Left lobe of liver (tissue), 2 donors: ENCODE measurements at regions not wholly inside any gene's neighbourhood (a gene's known extent, or its start where the extent isn't known, plus 50 kb on each side); places are given as distances from the start of the nearest gene placed in this dataset.

Source experiments
- ATAC-seq: fragments of 200-7000 bp; cut with Tn5 transposase; one replicate; pipeline ENCODE4 v1.9.1; 2020; ENCODE audit warnings: mild to moderate bottlenecking, moderate library complexity
- DNase-seq: peaks from one replicate; pipeline ENCODE4 v3.0.0-alpha.2; 2020; ENCODE audit warnings: low spot score
- donor health status: DM: no; HTN: no; CAD: no; lungs with moderate emphysema.
- donor health status: DM: no; HTN: yes; CAD: no.

DNA sequence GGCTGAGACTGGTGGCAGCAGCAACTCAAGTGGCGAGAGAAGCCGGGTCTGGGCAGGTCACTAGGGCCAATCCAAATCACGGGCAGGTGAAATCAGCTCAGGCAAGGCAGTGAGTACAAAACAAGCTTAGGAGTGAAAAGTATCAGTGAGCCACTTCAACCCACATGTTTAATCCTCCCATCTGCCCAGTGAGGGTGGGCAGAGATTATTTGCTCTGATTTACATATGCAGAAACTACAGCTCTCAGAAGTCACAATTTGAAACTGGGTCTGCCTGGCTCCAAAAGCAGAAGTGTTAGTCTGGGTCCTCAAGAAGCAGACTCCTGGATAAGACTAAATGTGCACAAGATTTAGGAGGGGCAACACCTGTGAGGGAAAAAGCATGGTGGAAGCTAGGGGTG is 173.7 kb upstream of the LRFN2 start:
- no peak for DNase-seq
- no peak for ATAC-seq

DNA sequence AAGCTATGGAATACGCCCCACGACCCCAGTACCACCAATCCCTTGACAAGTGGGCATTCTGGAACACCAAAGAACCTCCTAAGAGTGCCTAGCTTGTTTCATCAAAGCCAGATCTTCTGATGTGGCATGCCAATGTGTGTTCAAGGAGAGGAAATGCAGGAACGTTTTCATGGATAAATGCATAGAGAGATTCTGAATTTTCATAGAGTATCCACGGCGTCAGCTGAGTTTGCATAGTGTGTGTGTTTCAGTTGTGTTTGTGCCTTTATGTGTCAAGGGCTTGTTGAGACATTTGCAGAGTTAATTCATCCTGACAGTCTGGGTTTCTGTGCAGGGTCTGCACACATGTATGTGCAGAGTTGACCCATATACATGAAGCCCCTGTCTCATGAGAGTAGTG is 172.7 kb upstream of the LRFN2 start:
- DNase-seq: no peak
- no peak for ATAC-seq

DNA sequence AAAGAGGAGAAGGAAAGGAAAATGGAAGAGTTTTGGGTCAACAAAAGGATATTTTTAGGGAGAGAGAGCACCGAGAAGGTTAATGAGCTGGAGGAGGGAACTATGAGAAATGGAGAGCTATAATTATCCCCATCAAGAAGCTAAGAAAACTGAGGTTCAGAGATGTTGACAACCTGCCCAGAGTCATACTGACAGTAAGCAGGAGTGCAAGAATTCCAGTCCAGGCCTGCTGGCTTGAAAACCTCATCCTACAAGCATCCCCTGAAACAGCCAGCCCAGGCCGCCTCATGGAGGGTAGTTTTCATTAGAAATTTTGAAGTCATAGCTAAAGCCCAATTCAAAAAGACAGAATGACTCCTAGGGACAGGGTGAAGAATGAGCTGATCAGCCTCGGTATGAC is 172.1 kb upstream of the LRFN2 start:
- ATAC-seq: no peak
- DNase-seq: no peak

DNA sequence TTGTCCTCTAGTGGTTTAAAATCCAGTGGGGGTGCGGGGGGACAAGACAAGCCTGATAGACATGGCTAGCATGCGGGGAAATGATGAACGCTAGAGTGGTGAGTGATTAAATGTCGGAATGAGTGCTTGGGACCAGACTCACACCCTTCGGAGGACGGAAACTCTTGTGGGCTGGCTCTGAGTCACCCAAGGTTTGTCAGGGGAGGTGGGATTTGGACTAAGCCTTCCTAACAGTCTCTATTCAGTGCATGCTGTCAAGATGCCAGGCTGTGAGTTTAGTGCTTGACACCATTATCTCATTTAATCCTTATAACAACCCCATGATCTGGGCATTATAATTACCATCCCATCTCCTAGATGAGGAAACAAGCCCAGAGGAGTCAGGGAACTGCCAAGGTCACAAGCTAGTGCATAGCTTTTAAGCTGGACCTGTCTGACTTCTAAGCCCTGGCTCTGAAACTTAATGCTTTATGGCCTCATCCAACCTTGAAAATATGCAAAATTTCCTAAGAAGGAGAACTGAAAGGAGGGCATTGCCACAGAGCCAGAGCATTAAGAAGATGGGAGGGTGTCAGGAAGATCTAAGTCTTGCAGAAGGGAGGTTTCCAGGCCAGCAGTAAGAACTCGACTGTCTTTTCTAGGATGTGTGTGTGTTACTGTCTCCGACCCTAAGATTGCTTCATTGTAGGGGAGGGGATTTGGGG is 168.7 kb upstream of the LRFN2 start:
- no peak for ATAC-seq
- no peak for DNase-seq

DNA sequence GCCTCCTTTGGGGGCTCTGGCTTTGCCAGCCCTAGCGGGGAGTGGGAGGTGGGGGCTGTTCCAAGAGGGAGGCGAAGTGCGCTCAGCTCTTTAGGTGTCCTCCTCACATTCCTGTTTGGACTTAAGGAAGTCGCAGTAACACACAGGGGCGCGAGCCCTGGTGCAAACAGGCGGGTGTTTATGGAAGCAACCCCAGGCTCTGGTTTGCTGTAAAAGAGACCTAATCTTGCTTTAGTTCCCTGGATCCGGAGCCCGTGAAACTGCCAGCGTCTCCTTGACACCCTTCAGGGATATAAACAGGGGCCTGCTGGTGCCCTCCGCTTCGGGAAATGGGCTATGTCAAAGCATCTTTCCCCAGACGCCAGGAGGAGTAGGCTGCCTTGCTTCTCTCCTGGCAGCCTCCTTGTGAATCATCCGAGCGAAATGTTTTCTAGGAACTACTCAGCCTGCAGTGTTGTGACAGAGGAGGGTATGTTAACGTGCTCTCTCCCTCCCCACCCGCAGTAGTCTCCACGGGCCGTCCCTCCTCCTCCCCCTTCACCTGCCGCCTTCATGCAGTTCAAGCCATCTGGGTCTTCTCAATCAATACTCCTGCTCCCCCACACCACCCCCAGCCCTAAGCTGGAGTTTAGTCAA is 168.0 kb upstream of the LRFN2 start:
- ATAC-seq (no peak), DNase-seq (no peak)

DNA sequence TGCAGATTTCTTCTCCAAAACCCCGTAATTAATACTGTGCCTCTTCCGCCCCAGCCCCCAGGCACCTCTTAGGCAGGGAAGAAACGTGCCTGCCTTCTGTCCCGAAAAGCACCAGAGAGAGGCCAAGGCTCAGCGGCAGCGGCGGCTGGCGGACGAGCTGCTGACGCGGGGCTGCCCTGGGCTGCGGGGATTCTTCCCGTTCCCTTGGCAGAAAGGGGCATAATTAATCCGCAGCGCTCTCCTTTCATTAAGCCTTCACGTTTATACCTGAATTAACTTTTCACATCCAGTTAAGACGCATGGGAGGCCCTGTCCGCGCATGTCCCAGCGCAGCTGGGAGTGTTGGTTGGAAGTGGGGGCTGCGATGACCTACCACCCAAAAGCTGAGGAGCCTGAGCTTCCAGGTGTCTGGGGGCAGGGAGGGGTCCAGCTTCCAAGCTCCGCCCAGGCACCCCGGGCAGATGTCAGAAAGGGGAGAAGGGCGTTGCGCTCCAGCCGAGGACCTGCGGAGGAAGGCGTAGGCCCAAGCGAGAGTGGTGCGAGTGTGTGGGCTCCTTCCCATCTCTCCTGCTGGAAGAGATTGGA is 167.4 kb upstream of the LRFN2 start:
- no peak for DNase-seq
- ATAC-seq: no peak

DNA sequence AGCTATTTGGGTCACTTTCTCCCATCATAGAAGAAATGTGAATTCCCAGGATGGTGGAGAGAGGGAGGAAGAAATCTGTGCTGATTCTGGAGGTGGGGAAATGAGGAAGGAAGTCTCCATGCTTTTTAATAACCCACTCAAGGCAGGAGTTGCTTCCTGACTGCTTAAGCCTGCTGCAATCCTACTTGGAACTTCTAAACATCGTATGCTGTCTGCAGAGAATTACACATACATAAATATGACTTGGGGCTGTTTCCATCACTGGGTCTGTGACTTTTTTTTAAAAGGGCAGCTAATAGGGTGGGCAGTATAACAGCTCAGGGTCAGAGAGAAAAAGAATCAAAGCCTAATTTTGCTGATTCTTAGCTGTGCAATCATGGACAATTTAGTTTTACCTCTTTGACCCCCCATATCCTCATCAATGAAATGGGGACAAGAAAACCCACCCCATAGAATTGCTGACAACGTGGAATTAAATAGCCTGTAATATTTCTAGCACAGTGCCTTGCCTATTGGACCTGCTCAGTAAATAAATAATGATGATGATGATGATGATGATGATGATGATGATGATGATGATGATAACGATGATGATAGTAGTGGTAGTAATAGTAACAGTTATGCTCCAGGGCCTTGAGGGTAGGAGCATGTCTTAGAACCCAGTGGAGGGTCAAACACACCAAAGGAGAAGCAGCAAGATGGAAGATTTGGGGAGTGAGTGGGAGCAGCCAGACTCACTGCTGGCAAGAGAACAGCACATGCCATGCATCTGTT is 166.7 kb upstream of the LRFN2 start:
- DNase-seq (no peak), ATAC-seq (no peak)

DNA sequence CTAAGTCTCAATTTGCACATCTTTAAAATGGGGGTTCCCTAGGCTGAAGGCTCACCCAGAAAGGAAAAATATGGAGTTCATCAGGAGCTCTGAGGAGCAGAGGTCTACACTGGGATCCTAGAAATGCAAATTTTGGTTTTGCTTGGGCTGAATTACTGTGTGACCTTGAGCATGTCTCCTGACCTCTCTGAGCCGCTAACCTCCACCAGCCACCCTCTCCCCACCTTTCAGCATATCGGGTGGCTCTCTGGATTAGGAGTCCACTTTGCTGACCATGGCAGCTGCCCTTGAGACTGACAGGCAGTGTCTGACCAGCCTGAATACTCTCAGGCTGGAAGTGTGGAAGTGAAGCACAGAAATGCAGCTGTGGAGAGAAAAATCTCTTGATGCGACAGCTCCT is 165.9 kb upstream of the LRFN2 start:
- no peak for ATAC-seq
- no peak for DNase-seq

DNA sequence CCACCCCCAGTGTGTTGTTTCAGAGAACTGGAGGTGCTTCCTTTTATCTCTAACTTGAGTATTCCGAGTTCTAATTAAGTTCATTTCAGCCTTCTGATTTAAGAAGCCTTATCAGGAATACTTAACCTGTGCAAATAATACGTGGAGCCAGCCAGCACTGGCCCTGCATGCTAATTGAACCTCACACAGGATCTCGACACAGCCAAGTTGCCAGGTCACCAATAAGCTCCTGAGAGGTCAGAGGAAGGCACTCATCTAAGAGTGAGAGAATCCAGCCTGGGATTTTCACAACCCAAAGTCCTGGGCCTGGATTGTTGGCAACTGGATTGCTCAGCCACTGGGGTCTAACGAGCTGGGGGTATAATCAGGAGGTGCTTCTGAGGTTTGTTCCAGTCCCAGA is 157.7 kb upstream of the LRFN2 start:
- DNase-seq (no peak), ATAC-seq (no peak)

DNA sequence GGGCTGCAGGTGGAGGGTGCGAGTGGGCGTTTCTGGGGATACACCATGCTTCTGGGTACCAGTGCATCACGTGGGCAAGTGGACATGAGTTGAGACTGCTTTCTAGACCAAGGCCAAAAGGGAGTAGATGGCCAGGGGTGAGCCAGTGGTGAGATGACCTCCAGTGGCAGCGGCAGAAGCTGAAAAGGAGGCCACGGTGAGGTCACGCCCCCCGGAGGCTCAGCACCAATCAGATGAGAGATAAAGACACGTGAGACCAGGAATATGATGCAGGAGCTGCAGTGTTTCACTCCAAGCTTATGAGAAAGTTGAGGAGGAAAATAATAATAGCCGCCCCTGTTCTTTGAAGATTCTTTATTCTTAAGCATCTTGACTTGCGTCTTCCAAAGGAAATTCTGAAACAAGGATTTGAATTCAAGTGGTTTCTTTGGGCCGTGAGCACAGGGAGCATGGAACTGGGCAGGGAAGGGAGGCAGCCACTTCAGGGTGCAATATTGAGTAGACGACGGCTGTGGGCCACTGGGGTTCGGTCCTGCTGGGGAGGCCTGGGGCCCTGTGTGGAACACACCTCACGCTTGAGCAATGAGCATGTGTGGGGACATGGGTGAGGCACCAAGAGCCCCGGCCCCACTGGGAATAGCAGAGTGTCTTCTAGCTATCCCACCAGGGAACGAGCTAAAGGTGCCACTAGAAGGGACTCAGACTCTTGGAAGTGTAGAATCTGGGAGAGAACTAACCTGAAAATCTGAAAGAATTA is 156.7 kb upstream of the LRFN2 start:
- no peak for ATAC-seq
- no peak for DNase-seq

DNA sequence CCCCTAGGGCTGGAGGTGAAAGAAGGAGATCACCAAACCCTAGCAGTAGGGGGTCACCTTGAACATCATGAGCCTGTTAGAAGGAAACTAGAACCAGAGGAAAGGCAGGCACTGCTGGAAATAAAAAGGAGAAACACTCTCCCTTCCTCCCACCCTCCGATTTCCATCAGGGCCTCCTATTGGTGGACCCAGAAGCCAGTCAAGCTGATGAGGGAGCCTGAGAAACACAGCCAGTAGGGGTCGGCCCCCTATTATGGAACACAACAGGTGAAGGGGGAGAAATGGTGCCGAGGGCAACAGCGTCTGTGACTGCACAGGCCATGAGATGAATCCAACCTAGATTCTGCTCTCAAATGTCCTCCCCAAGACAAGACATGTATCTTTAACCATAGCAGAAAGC is 156.1 kb upstream of the LRFN2 start:
- ATAC-seq: no peak
- no peak for DNase-seq

DNA sequence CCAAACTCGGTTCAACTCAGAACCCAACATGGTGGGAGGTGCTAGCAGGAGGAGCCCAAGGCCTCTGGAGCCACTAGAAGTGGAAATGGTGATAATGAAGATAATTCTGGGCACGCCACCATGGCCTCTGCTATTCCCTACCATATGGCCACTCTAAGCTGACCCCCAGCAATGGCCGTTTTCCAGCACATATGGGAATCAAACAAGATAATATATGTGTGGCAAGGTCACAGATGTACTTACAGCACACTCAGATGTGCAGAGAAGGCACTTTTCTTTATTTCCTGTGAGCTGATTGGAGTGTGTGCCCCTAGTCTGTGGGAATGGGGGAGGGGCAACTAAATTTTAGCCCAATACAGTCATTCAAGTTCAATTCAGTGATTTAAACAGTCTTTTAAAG is 153.4 kb upstream of the LRFN2 start:
- no peak for ATAC-seq
- no peak for DNase-seq

DNA sequence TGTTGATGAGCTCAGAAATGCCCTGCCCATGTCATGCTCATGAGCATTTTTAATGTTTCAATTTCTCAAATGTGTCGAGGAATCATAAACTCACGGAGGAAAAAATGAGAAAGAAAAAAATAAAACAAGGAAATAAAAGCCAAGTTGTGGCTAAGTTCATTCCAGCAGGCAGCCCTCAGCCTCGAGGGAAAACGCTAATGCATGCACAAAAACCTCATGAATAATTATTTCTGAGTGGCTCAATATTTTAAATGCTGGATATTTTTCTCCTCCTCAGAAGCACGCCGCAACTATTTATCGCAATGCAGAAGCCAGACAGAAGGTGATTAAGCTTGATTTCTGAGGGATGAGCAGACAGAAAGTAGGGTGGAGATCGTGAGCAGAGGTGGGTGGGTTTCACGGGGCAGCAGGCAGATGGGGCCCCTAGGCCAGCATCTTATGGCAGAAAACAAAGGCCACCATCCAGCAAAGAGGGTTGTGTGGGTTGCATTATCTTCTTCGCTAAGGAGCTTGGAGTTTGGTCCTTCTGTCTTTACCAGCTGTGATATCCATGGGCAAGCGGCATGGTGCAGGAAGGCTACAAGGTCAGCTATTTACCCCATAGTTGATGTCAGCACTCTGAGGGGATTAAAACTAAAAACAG is 151.5 kb upstream of the LRFN2 start:
- DNase-seq: no peak
- no peak for ATAC-seq

DNA sequence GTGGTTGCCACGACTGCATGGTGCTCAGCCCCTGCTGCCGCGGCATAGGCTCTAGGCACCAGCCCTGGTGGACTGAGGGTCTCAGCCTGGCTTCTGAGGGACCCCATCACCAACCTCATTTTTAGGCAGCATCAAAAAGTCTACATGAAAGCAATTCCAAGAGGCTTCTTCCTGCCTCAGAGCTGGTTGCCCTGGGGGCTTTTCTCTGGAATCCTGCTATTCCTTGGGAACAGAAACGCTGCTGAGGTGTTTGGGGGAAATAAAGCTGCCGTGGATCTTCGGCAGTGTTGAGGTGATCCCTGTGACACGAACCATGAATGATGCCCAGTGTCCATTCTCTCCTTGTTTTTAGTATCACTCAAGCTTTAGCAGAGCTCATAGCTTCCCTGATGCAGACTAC is 148.4 kb upstream of the LRFN2 start:
- no peak for DNase-seq
- no peak for ATAC-seq

DNA sequence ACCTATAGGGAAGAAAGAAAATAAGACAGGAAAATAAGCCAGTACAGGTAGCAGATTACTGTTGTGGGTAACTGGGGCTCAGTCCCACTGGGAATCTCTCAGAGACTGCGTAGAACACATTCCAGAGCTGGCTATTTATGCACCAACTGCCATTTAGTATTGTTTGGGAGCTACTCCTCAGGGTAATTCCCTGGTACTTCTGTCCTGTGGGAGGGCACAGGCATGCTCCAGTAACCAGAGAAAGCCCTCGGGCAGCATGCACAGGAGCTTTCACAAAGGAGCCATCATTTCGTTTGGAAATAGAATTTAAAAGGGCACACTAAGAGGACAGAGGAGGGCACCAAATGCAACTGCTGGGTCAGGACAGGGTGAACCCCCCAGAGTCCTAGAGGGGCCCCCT is 148.0 kb upstream of the LRFN2 start:
- ATAC-seq (no peak), DNase-seq (no peak)

DNA sequence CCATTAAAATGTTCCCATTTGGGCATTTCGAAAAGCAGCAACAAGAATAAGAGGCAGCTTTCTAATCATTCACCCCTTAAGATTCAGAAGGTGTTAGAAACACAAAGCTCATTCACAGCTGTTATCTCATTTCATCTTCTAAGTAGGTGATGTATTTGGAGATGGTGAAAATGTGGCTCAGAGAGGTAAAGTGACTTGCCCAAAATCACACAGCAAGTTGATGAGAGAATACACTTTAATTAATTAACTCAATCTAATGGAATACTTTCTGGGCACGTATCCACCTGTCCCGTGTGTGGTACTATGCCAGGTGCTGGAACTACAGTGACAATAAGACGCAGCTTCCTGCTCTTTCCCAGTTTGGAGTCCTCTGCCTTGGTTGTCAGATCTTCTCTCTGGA is 147.4 kb upstream of the LRFN2 start:
- no peak for ATAC-seq

DNA sequence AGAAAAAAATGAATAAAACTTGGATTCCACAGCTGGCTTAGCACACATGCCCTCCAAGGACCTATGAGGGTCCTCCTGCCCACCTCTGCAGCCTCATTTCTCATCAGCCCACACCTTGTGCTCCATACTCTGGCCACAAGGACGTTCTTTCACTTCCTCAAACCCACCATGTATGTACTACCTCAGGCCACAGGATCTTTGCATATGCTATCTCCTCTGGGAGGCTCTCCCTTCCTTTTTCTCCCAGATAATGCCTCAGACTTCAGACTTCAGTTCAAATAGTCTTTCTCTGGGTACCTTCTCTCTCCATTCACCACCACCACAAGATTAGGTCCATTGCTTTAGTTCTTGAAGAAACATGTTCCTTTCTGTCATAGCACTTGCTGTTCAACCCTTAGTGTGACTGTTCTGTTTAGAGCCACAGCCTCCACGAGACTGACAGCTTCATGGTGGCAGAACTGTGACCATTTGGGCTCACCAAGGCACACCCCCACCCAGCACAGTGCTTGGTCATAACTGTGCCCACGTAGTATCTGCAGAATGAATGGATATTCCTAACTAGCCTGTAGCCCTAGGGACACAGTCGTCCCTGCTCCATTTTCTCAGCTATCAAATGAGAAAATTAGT is 146.7 kb upstream of the LRFN2 start:
- ATAC-seq: no peak
- DNase-seq: no peak

More for the DNA sequence above, 147.4 kb upstream of the LRFN2 start:
- no peak for DNase-seq

DNA sequence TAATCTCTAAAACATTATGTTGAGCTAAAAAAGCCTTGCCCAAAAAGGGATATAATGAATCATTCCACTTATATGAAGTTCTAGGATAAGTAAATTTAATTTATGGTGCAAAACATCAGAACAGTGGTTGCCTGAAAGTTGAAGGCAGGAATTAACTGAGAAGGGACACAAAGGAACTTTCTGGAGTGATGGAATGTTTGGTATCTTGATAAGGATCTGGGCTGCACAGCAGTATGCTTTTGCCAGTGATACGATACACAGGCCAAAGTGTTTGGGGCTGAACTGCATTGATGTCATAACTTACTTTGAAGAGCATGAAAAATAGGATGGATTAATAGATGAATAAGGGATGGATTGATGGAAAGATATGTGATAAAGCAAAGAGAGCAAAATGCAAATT is 146.1 kb upstream of the LRFN2 start:
- DNase-seq (no peak), ATAC-seq (no peak)

DNA sequence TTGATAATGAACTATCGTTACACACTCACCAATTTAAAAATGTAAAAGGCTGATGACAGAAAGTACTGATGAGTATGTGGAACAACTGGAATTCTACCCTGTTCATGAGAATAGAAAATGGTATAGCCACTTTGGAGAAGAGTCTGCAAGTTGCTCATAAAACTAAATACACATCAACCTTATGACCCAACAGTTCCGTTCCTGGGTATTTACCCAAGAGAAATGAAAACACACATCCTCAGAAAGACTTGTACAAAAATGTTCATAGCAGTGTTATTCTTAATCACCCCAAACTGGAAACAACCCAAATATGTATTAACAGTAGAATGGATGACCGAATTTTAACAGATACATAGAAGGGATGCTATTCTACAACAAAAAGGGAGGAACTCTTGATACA is 145.7 kb upstream of the LRFN2 start:
- ATAC-seq (no peak), DNase-seq (no peak)

DNA sequence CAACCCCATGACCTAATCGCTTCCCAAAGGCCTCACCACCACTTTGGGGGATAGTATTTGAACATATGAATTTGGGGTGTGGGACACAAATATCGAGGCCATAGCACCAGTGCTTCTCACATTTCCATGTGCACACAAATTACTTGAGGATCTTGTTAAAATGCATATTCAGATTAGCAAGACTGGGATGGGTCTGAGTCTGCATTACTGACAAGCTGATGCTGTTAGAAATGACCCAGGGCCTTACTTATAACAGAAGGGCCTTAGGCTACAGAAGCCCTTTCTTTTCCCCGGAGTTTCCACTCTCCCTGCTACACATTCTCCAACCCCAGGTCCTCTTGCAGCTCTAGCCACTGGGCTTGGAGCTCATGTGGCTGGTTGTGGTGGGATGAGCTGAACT is 141.5 kb upstream of the LRFN2 start:
- DNase-seq (no peak), ATAC-seq (no peak)
